NCI-H1092 (cell line): ENCODE measurements at regions not wholly inside any gene's neighbourhood (a gene's known extent, or its start where the extent isn't known, plus 50 kb on each side); places are given as distances from the start of the nearest gene placed in this dataset.

ENCODE experiments used
- DNase-seq: peaks from one replicate; lab custom pipeline; 2025; lab: John Stamatoyannopoulos, UW

- no peak for DNase-seq
These were observed 62.0 kb upstream of the TENT5A start for GRCh38 chr6:81814370-81815076.

- no peak for DNase-seq
These were observed 60.8 kb upstream of the TENT5A start for GRCh38 chr6:81813305-81813704.

- no peak for DNase-seq
These were observed 59.9 kb upstream of the TENT5A start for GRCh38 chr6:81812401-81812800.

- peak; percentile 1 for DNase-seq
These were observed 56.5 kb upstream of the TENT5A start for GRCh38 chr6:81808851-81809570.

GRCh38 chr6:81806793-81807565, 54.5 kb upstream of the TENT5A start:
- DNase-seq = peak; percentile 12

- DNase-seq = no peak
These were observed 49.9 kb upstream of the TENT5A start for GRCh38 chr6:81802356-81802755.
